Gastrocnemius medialis (tissue), 4 donors: ENCODE measurements at regions not wholly inside any gene's neighbourhood (a gene's known extent, or its start where the extent isn't known, plus 50 kb on each side); places are given as distances from the start of the nearest gene placed in this dataset.

Source experiments
- ATAC-seq, 2 donors: fragments of 150-250 bp; one replicate each; pipeline ENCODE4 v1.9.1; 2016
- DNase-seq, 2 donors: peaks; one replicate each; pipeline ENCODE4 v3.0.0-alpha.2; 2019
- H3K27ac ChIP-seq, 4 donors: fragments of 200-600 bp; sonication (generic); 1 replicate in 1 of 4; 2 replicates in 3 of 4; pipeline ENCODE4 v1.5.1; 2016 to 2018; ENCODE audit warnings: mild to moderate bottlenecking in 2 of 4, moderate library complexity in 1 of 4
- H3K27me3 ChIP-seq, 3 donors: fragments of 200-600 bp; sonication (generic) in 2 of 3; 1 replicate in 1 of 3; 2 replicates in 2 of 3; pipeline versions ENCODE4 v1.5.1 to v1.6.0; 2016 to 2019; ENCODE audit warnings: mild to moderate bottlenecking in 1 of 3, moderate library complexity in 1 of 3
- H3K36me3 ChIP-seq, 2 donors: fragments of 200-600 bp; sonication (generic) in 1 of 2; one replicate each; pipeline ENCODE4 v1.5.1; 2017 to 2018
- H3K4me1 ChIP-seq, 2 donors: fragments of 200-600 bp; sonication (generic) in 1 of 2; one replicate each; pipeline ENCODE4 v1.5.1; 2016 to 2017; ENCODE audit warnings: mild to moderate bottlenecking in 2 of 2
- H3K4me3 ChIP-seq, 4 donors: fragments of 200-600 bp; sonication (generic) in 3 of 4; 1 replicate in 1 of 4; 2 replicates in 3 of 4; pipeline ENCODE4 v1.5.1; 2016 to 2019; ENCODE audit warnings: mild to moderate bottlenecking in 2 of 4
- H3K9me3 ChIP-seq, 3 donors: fragments of 200-600 bp; sonication (generic) in 2 of 3; 1 replicate in 1 of 3; 2 replicates in 2 of 3; pipeline ENCODE4 v1.5.1; 2016 to 2019
- CTCF ChIP-seq, 5 experiments: fragments of 450-650 bp in 3 of 5; fragments of 200-600 bp in 2 of 5; sonication (generic) in 2 of 5; IDR thresholded peaks in 4 of 5; conservative IDR thresholded peaks in 1 of 5; 1 replicate in 4 of 5; 2 replicates in 1 of 5; pipeline ENCODE4 v1.5.1; 2016 to 2019; ENCODE audit warnings: antibody characterized with exemption in 5 of 5, mild to moderate bottlenecking in 3 of 5, moderate library complexity in 3 of 5
- POLR2A ChIP-seq, 2 donors: fragments of 450-650 bp; IDR thresholded peaks; one replicate each; pipeline ENCODE4 v1.6.1; 2017; ENCODE audit warnings: antibody characterized with exemption in 2 of 2, mild to moderate bottlenecking in 2 of 2, moderate library complexity in 2 of 2
- in situ Hi-C, 4 donors: fragments of 200-750 bp; cut with MboI; loops; one replicate each; pipeline versions ENCODE4 v1.15.0 to v1.8.0; 2017; ENCODE audit warnings: low sequenced_read_pairs in 4 of 4
- intact Hi-C: fragments of 100-400 bp; cut with DNase I; formaldehyde crosslinking; loops from one replicate; pipeline ENCODE4 v1.15.1; 2023; ENCODE audit warnings: low total_unique reads

- Histone ChIP-seq H3K27me3 (no peaks in the 10 kb centered on the region), H3K4me3 (peak overlapping the region in 2 of 4 donors; percentile 65 to 66), H3K36me3 (no peaks in the 10 kb centered on the region), H3K4me1 (no peaks in the 10 kb centered on the region), H3K27ac (peak overlapping the region in 1 of 4 donors; percentile 73), H3K9me3 (no peaks in the 10 kb centered on the region)
- in situ Hi-C loops (no loop called here), intact Hi-C loops (loop anchor here (2.0 kb wide), 1 partner anchor 77 kb away; no protein-coding TSS in a partner anchor)
- DNase-seq (no peak), ATAC-seq (no peak)
- TF ChIP-seq CTCF (IDR thresholded peaks at IDR 0.05 in 4 of 5, conservative IDR thresholded peaks at IDR 0.05 in 1 of 5) (no peak), POLR2A (IDR thresholded peaks at IDR 0.05) (no peak)
These were observed 202.1 kb downstream of the OR13H1 start for GRCh38 chrX:131745942-131746489.

DNA sequence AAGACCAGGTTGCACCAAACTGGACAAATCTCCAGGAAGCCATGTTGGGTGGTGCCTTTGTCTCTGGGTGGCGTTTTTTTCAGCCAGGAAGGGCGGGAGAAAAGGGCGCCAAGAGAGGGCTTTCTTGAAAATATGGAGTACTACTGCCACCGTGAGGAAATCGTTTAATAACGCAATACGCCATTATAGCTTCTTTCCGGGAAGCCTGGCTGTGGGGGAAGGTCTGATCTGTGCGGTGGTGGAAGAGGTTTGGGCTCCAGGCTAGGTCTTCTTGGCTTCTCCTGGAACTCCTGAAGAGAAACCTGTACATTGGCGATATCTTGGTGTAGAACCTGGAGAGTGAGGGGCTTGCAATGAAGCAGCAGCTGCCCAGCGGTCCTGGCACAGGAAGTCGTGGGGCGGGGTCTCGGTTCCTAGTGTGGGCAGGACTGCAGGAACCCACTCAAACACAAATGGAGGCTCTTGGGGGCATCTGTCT is 202.7 kb downstream of the OR13H1 start:
- ATAC-seq: no peak
- no peak for DNase-seq

GRCh38 chrX:131747173-131747572 is 203.3 kb downstream of the OR13H1 start:
- Histone ChIP-seq H3K27me3 (no peaks in the 10 kb centered on the region), H3K4me1 (no peaks in the 10 kb centered on the region), H3K4me3 (peak overlapping the region in 2 of 4 donors; percentile 65 to 66), H3K27ac (peak overlapping the region in 2 of 4 donors; percentile 72 to 73), H3K9me3 (no peaks in the 10 kb centered on the region), H3K36me3 (no peaks in the 10 kb centered on the region)
- in situ Hi-C loops: no loop called here
- no peak for ATAC-seq
- intact Hi-C loops: loop anchor here (2.0 kb wide), 1 partner anchor 76 kb away; no protein-coding TSS in a partner anchor
- DNase-seq: no peak
- TF ChIP-seq POLR2A (IDR thresholded peaks at IDR 0.05) (no peak), CTCF (IDR thresholded peaks at IDR 0.05 in 4 of 5, conservative IDR thresholded peaks at IDR 0.05 in 1 of 5) (peak in 2 of 5 experiments; percentile 33 to 42)

More for the DNA sequence above, 202.7 kb downstream of the OR13H1 start:
- intact Hi-C loops: loop anchor here (2.0 kb wide), 1 partner anchor 76 kb away; no protein-coding TSS in a partner anchor
- TF ChIP-seq POLR2A (IDR thresholded peaks at IDR 0.05): no peak
- TF ChIP-seq CTCF (IDR thresholded peaks at IDR 0.05 in 4 of 5, conservative IDR thresholded peaks at IDR 0.05 in 1 of 5): peak in 3 of 5 experiments; percentile 45 to 67 (median 63)
- H3K4me3 ChIP-seq: peak overlapping the region in 2 of 4 donors; percentile 65 to 66
- H3K27me3 ChIP-seq: no peaks in the 10 kb centered on the region
- H3K27ac ChIP-seq: peak overlapping the region in 2 of 4 donors; percentile 72 to 73
- no peaks in the 10 kb centered on the region for H3K9me3 ChIP-seq
- in situ Hi-C loops: no loop called here
- H3K4me1 ChIP-seq: no peaks in the 10 kb centered on the region
- H3K36me3 ChIP-seq: no peaks in the 10 kb centered on the region

- Histone ChIP-seq H3K27ac (peak overlapping the region in 2 of 4 donors; percentile 70 to 78), H3K36me3 (no peaks in the 10 kb centered on the region)
- ATAC-seq: no peak
These were observed 208.8 kb downstream of the OR13H1 start for GRCh38 chrX:131752493-131753198.

More at GRCh38 chrX:131752493-131753198, 208.8 kb downstream of the OR13H1 start:
- TF ChIP-seq CTCF (IDR thresholded peaks at IDR 0.05 in 4 of 5, conservative IDR thresholded peaks at IDR 0.05 in 1 of 5): peak in 1 of 5 experiments; percentile 25
- TF ChIP-seq POLR2A (IDR thresholded peaks at IDR 0.05): no peak
- no peak for DNase-seq
- Histone ChIP-seq H3K27me3 (no peaks in the 10 kb centered on the region), H3K4me3 (peak overlapping the region in 2 of 4 donors; percentile 64), H3K9me3 (no peaks in the 10 kb centered on the region), H3K4me1 (peaks cover 0 to 5% of the 10 kb centered on the region in 2 donors)
- in situ Hi-C loops: no loop called here
- intact Hi-C loops: loop anchor here (1.0 to 2.0 kb wide), 3 partner anchors 40 to 64 kb away; no protein-coding TSS in a partner anchor
